Right lobe of liver (tissue), 6 donors: ENCODE measurements at regions not wholly inside any gene's neighbourhood (a gene's known extent, or its start where the extent isn't known, plus 50 kb on each side); places are given as distances from the start of the nearest gene placed in this dataset.

Source experiments
- ATAC-seq, 4 donors: fragments of 200-7000 bp; cut with Tn5 transposase; one replicate each; pipeline ENCODE4 v1.9.1; 2020; ENCODE audit warnings: mild to moderate bottlenecking in 4 of 4, moderate library complexity in 4 of 4
- DNase-seq, 3 donors: peaks; one replicate each; pipeline ENCODE4 v3.0.0-alpha.2; 2020
- H3K27ac ChIP-seq, 3 donors: fragments of 200-600 bp; one replicate each; pipeline ENCODE4 v1.8.0; 2022
- H3K27me3 ChIP-seq, 2 donors: fragments of 200-600 bp; one replicate each; pipeline ENCODE4 v1.8.0; 2022
- H3K36me3 ChIP-seq, 4 donors: fragments of 200-600 bp; sonication (generic) in 1 of 4; one replicate each; pipeline versions ENCODE4 v1.5.1 to v1.8.0; 2017 to 2022; ENCODE audit warnings: control low read depth in 1 of 4
- H3K4me1 ChIP-seq, 4 donors: fragments of 200-600 bp; sonication (generic) in 1 of 4; one replicate each; pipeline versions ENCODE4 v1.5.1 to v1.8.0; 2017 to 2022; ENCODE audit warnings: control low read depth in 1 of 4
- H3K4me3 ChIP-seq, 3 donors: fragments of 200-600 bp; one replicate each; pipeline ENCODE4 v1.8.0; 2022
- H3K9me3 ChIP-seq, 4 donors: fragments of 200-600 bp; sonication (generic) in 1 of 4; one replicate each; pipeline versions ENCODE4 v1.5.1 to v1.8.0; 2017 to 2022; ENCODE audit warnings: control low read depth in 1 of 4
- POLR2A ChIP-seq: fragments of 450-650 bp; IDR thresholded peaks from one replicate; pipeline ENCODE4 v1.6.1; 2017; ENCODE audit warnings: antibody characterized with exemption, mild to moderate bottlenecking
- WGBS: methylation state at CpG from one replicate; pipeline ENCODE4 v1.1.6; 2018; ENCODE audit warnings: low coverage, low lambda C conversion rate; ENCODE audit not compliant: insufficient coverage; ENCODE audit errors: missing lambda C conversion rate; 5-methylcytosine and 5-hydroxymethylcytosine counted together
- intact Hi-C, 2 donors: fragments of 100-400 bp; cut with DNase I; formaldehyde crosslinking; loops; one replicate each; pipeline versions ENCODE4 v1.11.2 to v1.14.1; 2022
- TF ChIP-seq, protein P1 (sequence below), 4 donors: fragments of 200-600 bp in 3 of 4; fragments of 450-650 bp in 1 of 4; IDR thresholded peaks; one replicate each; pipeline versions ENCODE4 v1.5.1 to v1.8.0; 2016 to 2022; ENCODE audit warnings: antibody characterized with exemption in 4 of 4, mild to moderate bottlenecking in 2 of 4
- donor health status: DM: no; HTN: yes; CAD: no.
- donor health status: DM: no; HTN: no; CAD: no.
- donor health status: DM: no; HTN: no; CAD: no.
- donor health status: DM: no; HTN: yes; CAD: no.
- donor health status: DM: no; HTN: yes; CAD: no.

DNA sequence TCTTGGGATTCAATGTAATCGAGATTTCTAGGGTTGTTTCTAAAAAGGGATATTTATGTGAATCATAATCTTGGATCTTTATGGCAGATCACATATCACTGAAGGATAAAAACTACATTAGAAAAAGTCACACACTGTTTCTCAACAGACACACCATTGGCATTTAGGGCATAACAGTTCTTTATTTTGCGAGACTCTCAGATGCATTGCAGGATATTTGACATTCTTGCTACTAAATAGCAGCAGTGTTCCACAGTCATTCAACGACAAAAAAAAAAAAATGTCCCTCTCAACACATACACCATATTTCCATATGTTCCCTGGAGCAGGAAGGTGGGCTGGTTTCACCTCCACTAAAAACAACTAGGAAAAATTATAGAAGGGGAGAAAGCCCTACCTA, 243.4 kb upstream of the PCDH18 start:
- ATAC-seq (no peak), DNase-seq (no peak)
- Histone ChIP-seq H3K4me3 (no peak overlapping the region), H3K9me3 (no peaks in the 10 kb centered on the region), H3K27ac (no peak overlapping the region), H3K27me3 (no peaks in the 10 kb centered on the region), H3K36me3 (no peaks in the 10 kb centered on the region), H3K4me1 (no peaks in the 10 kb centered on the region)
- 59% methylated on average over 3 of the region's 3 CpGs for WGBS
- intact Hi-C loops, result no loop called here
- TF ChIP-seq POLR2A, result no peak
- TF ChIP-seq, protein P1, sequence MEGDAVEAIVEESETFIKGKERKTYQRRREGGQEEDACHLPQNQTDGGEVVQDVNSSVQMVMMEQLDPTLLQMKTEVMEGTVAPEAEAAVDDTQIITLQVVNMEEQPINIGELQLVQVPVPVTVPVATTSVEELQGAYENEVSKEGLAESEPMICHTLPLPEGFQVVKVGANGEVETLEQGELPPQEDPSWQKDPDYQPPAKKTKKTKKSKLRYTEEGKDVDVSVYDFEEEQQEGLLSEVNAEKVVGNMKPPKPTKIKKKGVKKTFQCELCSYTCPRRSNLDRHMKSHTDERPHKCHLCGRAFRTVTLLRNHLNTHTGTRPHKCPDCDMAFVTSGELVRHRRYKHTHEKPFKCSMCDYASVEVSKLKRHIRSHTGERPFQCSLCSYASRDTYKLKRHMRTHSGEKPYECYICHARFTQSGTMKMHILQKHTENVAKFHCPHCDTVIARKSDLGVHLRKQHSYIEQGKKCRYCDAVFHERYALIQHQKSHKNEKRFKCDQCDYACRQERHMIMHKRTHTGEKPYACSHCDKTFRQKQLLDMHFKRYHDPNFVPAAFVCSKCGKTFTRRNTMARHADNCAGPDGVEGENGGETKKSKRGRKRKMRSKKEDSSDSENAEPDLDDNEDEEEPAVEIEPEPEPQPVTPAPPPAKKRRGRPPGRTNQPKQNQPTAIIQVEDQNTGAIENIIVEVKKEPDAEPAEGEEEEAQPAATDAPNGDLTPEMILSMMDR (IDR thresholded peaks at IDR 0.05), result no peak

DNA sequence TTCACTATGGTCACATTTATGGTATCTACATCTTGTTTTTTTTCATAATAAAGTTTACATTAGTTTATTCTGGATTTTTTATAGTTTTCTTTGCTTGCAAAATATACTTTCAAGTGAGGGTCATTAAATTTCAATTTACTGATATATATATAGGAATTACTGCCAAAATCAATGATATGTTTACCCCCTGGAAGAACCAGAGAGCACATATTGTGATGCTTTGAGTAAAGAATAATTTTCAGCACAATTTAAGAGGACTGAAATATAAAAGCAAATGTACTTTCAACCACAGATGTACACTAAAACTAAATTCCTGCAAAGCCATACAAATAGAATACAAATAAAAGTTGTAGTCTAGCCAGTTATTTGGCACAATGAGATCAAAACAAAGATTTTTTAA, 242.2 kb upstream of the PCDH18 start:
- no peaks in the 10 kb centered on the region for H3K9me3 ChIP-seq
- DNase-seq (no peak), ATAC-seq (no peak)
- no peaks in the 10 kb centered on the region for H3K27me3 ChIP-seq
- H3K36me3 ChIP-seq, result no peaks in the 10 kb centered on the region
- intact Hi-C loops, result no loop called here
- no peaks in the 10 kb centered on the region for H3K4me1 ChIP-seq
- TF ChIP-seq, protein P1 (IDR thresholded peaks at IDR 0.05), result no peak
- TF ChIP-seq POLR2A, result no peak
- no peak overlapping the region for H3K4me3 ChIP-seq
- H3K27ac ChIP-seq, result no peak overlapping the region

DNA sequence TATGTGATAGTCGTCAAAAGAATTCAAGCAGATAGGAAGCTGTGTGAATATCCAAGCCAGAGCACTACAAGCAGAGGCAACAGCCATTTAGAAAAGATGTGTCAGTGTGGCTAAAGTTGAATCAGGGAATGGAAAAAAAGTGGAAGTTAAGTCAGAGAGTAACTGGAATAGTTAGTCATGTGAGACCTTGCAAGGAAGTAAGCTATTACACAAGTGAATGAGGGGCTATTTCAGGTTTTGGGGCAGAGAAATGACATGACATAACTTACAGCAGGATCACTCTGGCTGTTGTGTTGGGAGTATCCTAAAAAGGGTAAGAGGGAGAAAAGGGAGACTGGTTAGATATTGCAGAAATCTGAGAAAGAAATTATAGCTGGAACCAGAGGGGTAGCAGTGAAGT, 236.6 kb upstream of the PCDH18 start:
- no peaks in the 10 kb centered on the region for H3K4me1 ChIP-seq
- intact Hi-C loops, result no loop called here
- H3K27me3 ChIP-seq, result no peaks in the 10 kb centered on the region
- DNase-seq, result no peak
- peak in 1 of 4 donors; percentile 17 for ATAC-seq
- 67% methylated on average over 1 of the region's 1 CpG for WGBS
- H3K9me3 ChIP-seq, result no peaks in the 10 kb centered on the region
- H3K36me3 ChIP-seq, result no peaks in the 10 kb centered on the region
- TF ChIP-seq, protein P1 (IDR thresholded peaks at IDR 0.05), result no peak
- TF ChIP-seq POLR2A, result no peak
- no peak overlapping the region for H3K27ac ChIP-seq
- H3K4me3 ChIP-seq, result no peak overlapping the region

DNA sequence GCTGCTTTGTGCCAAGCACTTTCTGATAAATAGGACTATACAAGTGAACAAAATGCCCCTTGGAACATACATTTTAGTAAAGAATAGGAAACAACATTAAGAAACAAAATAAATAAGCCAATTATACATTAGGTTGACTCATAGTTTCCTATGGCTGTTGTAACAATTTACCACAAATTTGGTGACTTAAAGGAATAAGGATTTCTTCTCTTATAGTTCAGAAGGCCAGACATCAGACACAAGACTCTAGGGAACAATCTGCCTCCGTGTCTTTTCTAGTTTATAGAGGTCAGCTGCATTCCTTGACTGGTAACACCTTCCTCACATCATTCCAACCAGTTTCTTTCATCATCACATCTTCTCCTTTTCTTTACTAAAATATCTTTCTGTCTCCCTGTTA, 235.9 kb upstream of the PCDH18 start:
- no peaks in the 10 kb centered on the region for H3K9me3 ChIP-seq
- H3K27ac ChIP-seq, result no peak overlapping the region
- H3K4me3 ChIP-seq, result no peak overlapping the region
- intact Hi-C loops, result no loop called here
- H3K36me3 ChIP-seq, result no peaks in the 10 kb centered on the region
- no peak for ATAC-seq
- H3K27me3 ChIP-seq, result no peaks in the 10 kb centered on the region
- 0% methylated on average over 1 of the region's 1 CpG for WGBS
- TF ChIP-seq POLR2A, result no peak
- TF ChIP-seq, protein P1 (IDR thresholded peaks at IDR 0.05), result no peak
- H3K4me1 ChIP-seq, result no peaks in the 10 kb centered on the region
- DNase-seq, result no peak

DNA sequence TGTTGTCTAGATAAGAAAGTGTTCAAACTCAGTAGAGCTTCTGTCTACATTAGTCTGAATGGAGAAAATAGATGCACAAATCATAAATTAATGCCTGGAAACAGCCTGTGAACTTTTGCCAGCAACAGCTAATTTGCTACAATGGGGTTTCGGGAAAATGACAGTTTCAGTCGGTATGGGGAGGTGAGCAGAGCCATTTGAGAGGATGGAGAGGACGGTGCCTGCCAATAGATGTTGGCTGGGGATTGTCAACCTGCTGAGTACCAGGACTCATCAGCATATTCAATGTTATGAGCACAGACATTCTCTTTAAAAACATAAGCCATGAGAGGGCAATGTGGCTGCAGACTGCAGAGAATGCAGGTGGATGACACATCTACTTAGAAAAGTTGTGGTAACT, 230.3 kb upstream of the PCDH18 start:
- 0% methylated on average over 1 of the region's 3 CpGs for WGBS

More for the DNA sequence above, 230.3 kb upstream of the PCDH18 start:
- H3K9me3 ChIP-seq, result no peaks in the 10 kb centered on the region
- TF ChIP-seq, protein P1 (IDR thresholded peaks at IDR 0.05), result no peak
- no peak for TF ChIP-seq POLR2A
- ATAC-seq, result no peak
- H3K27me3 ChIP-seq, result no peaks in the 10 kb centered on the region
- H3K36me3 ChIP-seq, result no peaks in the 10 kb centered on the region
- DNase-seq, result no peak
- intact Hi-C loops, result no loop called here
- H3K27ac ChIP-seq, result no peak overlapping the region
- no peaks in the 10 kb centered on the region for H3K4me1 ChIP-seq
- no peak overlapping the region for H3K4me3 ChIP-seq
